GM19328 (cell line): ENCODE measurements at regions not wholly inside any gene's neighbourhood (a gene's known extent, or its start where the extent isn't known, plus 50 kb on each side); places are given as distances from the start of the nearest gene placed in this dataset.
"Not testable (repeated sequence)": the region's sequence is repeated elsewhere in the genome, so short reads cannot be mapped to it uniquely, and the experiment has no call there.

Experiments used
- ATAC-seq: cut with Tn5 transposase; IDR thresholded peaks from one replicate; pipeline ENCODE4 v1.9.1; 2021; ENCODE audit warnings: mild to moderate bottlenecking, moderate library complexity; ENCODE audit not compliant: unreplicated experiment

- ATAC-seq, result no peak
Measured at GRCh38 chr12:91704446-91704845, 441.2 kb downstream of the BTG1 start.

- no peak for ATAC-seq
Measured at GRCh38 chr12:91703491-91704283, 442.0 kb downstream of the BTG1 start.

- no peak for ATAC-seq
Measured at GRCh38 chr12:91702843-91703425, 442.7 kb downstream of the BTG1 start.

- no peak for ATAC-seq
Measured at GRCh38 chr12:91695964-91696363, 449.7 kb downstream of the BTG1 start.

GRCh38 chr12:91695406-91695805 is 450.2 kb downstream of the BTG1 start:
- ATAC-seq, result not testable (repeated sequence)

- ATAC-seq, result no peak
Measured at GRCh38 chr12:91690531-91690930, 455.1 kb downstream of the BTG1 start.

- no peak for ATAC-seq
Measured at GRCh38 chr12:91687052-91688017, 458.3 kb downstream of the BTG1 start.

GRCh38 chr12:91685917-91686316 is 459.7 kb downstream of the BTG1 start:
- no peak for ATAC-seq

GRCh38 chr12:91681751-91682150 is 463.9 kb downstream of the BTG1 start:
- no peak for ATAC-seq

- no peak for ATAC-seq
Measured at GRCh38 chr12:91680864-91681263, 464.8 kb downstream of the BTG1 start.

GRCh38 chr12:91677556-91677955 is 468.1 kb downstream of the BTG1 start:
- ATAC-seq, result no peak

- no peak for ATAC-seq
Measured at GRCh38 chr12:91675401-91675800, 470.2 kb downstream of the BTG1 start.

GRCh38 chr12:91672130-91672529 is 473.5 kb downstream of the BTG1 start:
- no peak for ATAC-seq

- ATAC-seq, result no peak
Measured at GRCh38 chr12:91667694-91668093, 478.0 kb downstream of the BTG1 start.

GRCh38 chr12:91663744-91664143 is 481.1 kb upstream of the DCN start:
- ATAC-seq, result no peak

GRCh38 chr12:91663310-91663709 is 480.7 kb upstream of the DCN start:
- no peak for ATAC-seq

- ATAC-seq, result no peak
Measured at GRCh38 chr12:91662021-91662420, 479.4 kb upstream of the DCN start.

- ATAC-seq, result no peak
Measured at GRCh38 chr12:91657032-91657431, 474.4 kb upstream of the DCN start.

- no peak for ATAC-seq
Measured at GRCh38 chr12:91655966-91656365, 473.3 kb upstream of the DCN start.

- no peak for ATAC-seq
Measured at GRCh38 chr12:91654087-91654486, 471.5 kb upstream of the DCN start.

- ATAC-seq, result no peak
Measured at GRCh38 chr12:91651728-91652127, 469.1 kb upstream of the DCN start.
